ENCODE measurements at regions not wholly inside any gene's neighbourhood (a gene's known extent, or its start where the extent isn't known, plus 50 kb on each side); places are given as distances from the start of the nearest gene placed in this dataset.

- TF ChIP-seq CEBPZ (IDR thresholded peaks at IDR 0.05; ENCODE audit: low read depth, low read length) (no peak), JUND (IDR thresholded peaks at IDR 0.05; ENCODE audit: low read depth, low read length) (no peak), ZNF622 (IDR thresholded peaks at IDR 0.05) (no peak), ZNF592 (IDR thresholded peaks at IDR 0.05) (no peak), FOS (IDR thresholded peaks at IDR 0.05; ENCODE audit: borderline replicate concordance, extremely low read depth, insufficient read length) (no peak), HDGF (IDR thresholded peaks at IDR 0.05) (no peak), FOXK2 (IDR thresholded peaks at IDR 0.05) (no peak), KDM1A (IDR thresholded peaks at IDR 0.05; ENCODE audit: borderline replicate concordance) (no peak), TCF12 (IDR thresholded peaks at IDR 0.05; ENCODE audit: low read depth, low read length) (no peak), POLR2AphosphoS2 (IDR thresholded peaks at IDR 0.05; ENCODE audit: low read depth, low read length) (no peak), NFIC (IDR thresholded peaks at IDR 0.05; ENCODE audit: low read depth, low read length) (peak; percentile 68), E2F4 (IDR thresholded peaks at IDR 0.05; ENCODE audit: low read depth, low read length) (no peak), BRCA1 (IDR thresholded peaks at IDR 0.05; ENCODE audit: low read depth, low read length) (no peak), RCOR1 (conservative IDR thresholded peaks at IDR 0.05; ENCODE audit: low read depth, low read length) (no peak), STAT3 (IDR thresholded peaks at IDR 0.05; ENCODE audit: low read depth, low read length) (no peak), DPF2 (IDR thresholded peaks at IDR 0.05) (peak; percentile 89), NFXL1 (IDR thresholded peaks at IDR 0.05; ENCODE audit: borderline replicate concordance) (no peak), PKNOX1 (IDR thresholded peaks at IDR 0.05) (no peak), ZSCAN29 (IDR thresholded peaks at IDR 0.05) (no peak), PAX8 (IDR thresholded peaks at IDR 0.05) (no peak), MLLT1 (IDR thresholded peaks at IDR 0.05) (no peak), ESRRA (IDR thresholded peaks at IDR 0.05; ENCODE audit: low read length) (no peak)
Measured at GRCh38 chr18:51279367-51279984, 82.0 kb upstream of the MEX3C start (continued).

Data from GM12878 (cell line).